Heart left ventricle (tissue), 16 donors: ENCODE measurements at regions not wholly inside any gene's neighbourhood (a gene's known extent, or its start where the extent isn't known, plus 50 kb on each side); places are given as distances from the start of the nearest gene placed in this dataset.

Source experiments
- ATAC-seq, 4 donors: fragments of 200-7000 bp; cut with Tn5 transposase; one replicate each; pipeline ENCODE4 v1.9.1; 2020 to 2022; ENCODE audit warnings: moderate library complexity in 4 of 4, mild to moderate bottlenecking in 3 of 4, moderate number of reproducible peaks in 1 of 4
- DNase-seq, 5 donors: peaks; one replicate each; pipeline ENCODE4 v3.0.0-alpha.2; 2020
- H3K27ac ChIP-seq, 12 donors: fragments of 200-600 bp; sonication (generic) in 4 of 12; one replicate each; pipeline versions ENCODE4 v1.5.0 to v1.8.0; 2016 to 2022; ENCODE audit warnings: mild to moderate bottlenecking in 2 of 12
- H3K27me3 ChIP-seq, 9 donors: fragments of 200-600 bp; sonication (generic) in 2 of 9; one replicate each; pipeline versions ENCODE4 v1.5.1 to v1.8.0; 2016 to 2022; ENCODE audit warnings: mild to moderate bottlenecking in 3 of 9
- H3K36me3 ChIP-seq, 9 donors: fragments of 200-600 bp; sonication (generic) in 2 of 9; one replicate each; pipeline versions ENCODE4 v1.5.0 to v1.8.0; 2018 to 2022; ENCODE audit warnings: mild to moderate bottlenecking in 2 of 9
- H3K4me1 ChIP-seq, 12 donors: fragments of 200-600 bp; sonication (generic) in 4 of 12; one replicate each; pipeline versions ENCODE4 v1.5.0 to v1.8.0; 2016 to 2022; ENCODE audit warnings: mild to moderate bottlenecking in 3 of 12
- H3K4me3 ChIP-seq, 12 donors: fragments of 200-600 bp; sonication (generic) in 4 of 12; one replicate each; pipeline versions ENCODE4 v1.5.0 to v1.8.0; 2017 to 2022; ENCODE audit warnings: mild to moderate bottlenecking in 9 of 12, moderate library complexity in 4 of 12
- H3K9me3 ChIP-seq, 12 donors: fragments of 200-600 bp; sonication (generic) in 4 of 12; one replicate each; pipeline versions ENCODE4 v1.5.0 to v1.8.0; 2016 to 2022; ENCODE audit warnings: mild to moderate bottlenecking in 1 of 12
- POLR2A ChIP-seq, 2 donors: fragments of 450-650 bp; IDR thresholded peaks; one replicate each; pipeline ENCODE4 v1.6.1; 2017; ENCODE audit warnings: antibody characterized with exemption in 2 of 2, mild to moderate bottlenecking in 2 of 2, moderate library complexity in 2 of 2
- WGBS, 4 donors: extraction: QIAGEN DNeasy Blood & Tissue Kit in 2 of 4; methylation state at CpG; one replicate each; pipeline versions ENCODE4 v1.1.5 to v1.1.7; 2013 to 2018; 5-methylcytosine and 5-hydroxymethylcytosine counted together
- intact Hi-C, 10 donors: fragments of 100-400 bp; cut with DNase I; formaldehyde crosslinking; loops; one replicate each; pipeline versions ENCODE4 v1.11.1 to v1.14.2; 2022
- TF ChIP-seq, protein P1 (sequence below), 12 donors: fragments of 200-600 bp; sonication (generic) in 4 of 12; IDR thresholded peaks; one replicate each; pipeline versions ENCODE4 v1.5.0 to v1.8.0; 2018 to 2022; ENCODE audit warnings: antibody characterized with exemption in 12 of 12, mild to moderate bottlenecking in 5 of 12
- donor health status: ischemic (EF 13 %, LVEDD 7.1; RV severe dilation, severe dysfunction).
- donor health status: healthy with polysubstance abuse.
- donor health status: DM: no; HTN: yes; CAD: no.
- donor health status: DM: no; HTN: no; CAD: no.
- donor health status: ischemic (EF 25% LVEDD 6.9; RV normal size, moderate dysfunction).
- donor health status: ischemic (EF 25% LVEDD 5.7; RV mildly dilated, moderate dysfunction).
- donor health status: healthy.
- donor health status: DM: yes; HTN: yes; CAD: no.
- donor health status: ischemic (EF 35%, LVEDD 5.7; RV mildly dilated, moderate dysfunction).
- donor health status: nonischemic (EF 11% LVEDD 7.7; RV severe dilation, severe dysfunction).
- donor health status: DM: yes; HTN: yes; CAD: no.
- donor health status: PGD.
- donor health status: ischemic (EF 29% LVEDD 5.4; RV normal size, mild dysfunction).
- donor health status: nonischemic (EF 23%, LVEDD 6.1; RV moderate dilation, normal function).

DNA sequence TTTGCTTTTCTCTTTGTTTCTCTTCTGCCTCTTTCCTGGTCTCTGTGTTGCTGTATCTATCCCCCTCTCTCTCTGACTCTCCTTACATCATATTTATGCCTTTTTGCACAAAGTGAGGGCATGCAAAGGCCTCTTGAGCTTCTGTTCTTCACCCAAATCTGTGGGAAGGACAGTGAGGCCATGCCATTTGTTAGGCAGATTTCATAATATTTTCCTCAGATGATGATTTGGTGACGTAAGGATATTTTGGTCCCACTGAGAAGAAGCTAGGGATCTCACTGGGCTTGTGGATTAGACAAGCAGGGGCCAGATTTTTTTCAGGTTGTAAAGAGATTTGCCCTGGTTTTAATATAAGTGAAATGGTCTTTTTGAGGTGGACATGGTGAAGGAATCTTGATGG lies 249.4 kb upstream of the USP24 start:
- WGBS, 4 donors = 86 to 100% (median 93%) methylated on average over 1 of the region's 1 CpG
- Histone ChIP-seq H3K36me3 (no peaks in the 10 kb centered on the region), H3K27ac (peak overlapping the region in 1 of 12 donors; percentile 78), H3K9me3 (no peaks in the 10 kb centered on the region), H3K4me3 (no peak overlapping the region), H3K27me3 (no peaks in the 10 kb centered on the region), H3K4me1 (no peaks in the 10 kb centered on the region)
- DNase-seq (no peak), ATAC-seq (no peak)
- TF ChIP-seq POLR2A (IDR thresholded peaks at IDR 0.05) = no peak
- TF ChIP-seq, protein P1, sequence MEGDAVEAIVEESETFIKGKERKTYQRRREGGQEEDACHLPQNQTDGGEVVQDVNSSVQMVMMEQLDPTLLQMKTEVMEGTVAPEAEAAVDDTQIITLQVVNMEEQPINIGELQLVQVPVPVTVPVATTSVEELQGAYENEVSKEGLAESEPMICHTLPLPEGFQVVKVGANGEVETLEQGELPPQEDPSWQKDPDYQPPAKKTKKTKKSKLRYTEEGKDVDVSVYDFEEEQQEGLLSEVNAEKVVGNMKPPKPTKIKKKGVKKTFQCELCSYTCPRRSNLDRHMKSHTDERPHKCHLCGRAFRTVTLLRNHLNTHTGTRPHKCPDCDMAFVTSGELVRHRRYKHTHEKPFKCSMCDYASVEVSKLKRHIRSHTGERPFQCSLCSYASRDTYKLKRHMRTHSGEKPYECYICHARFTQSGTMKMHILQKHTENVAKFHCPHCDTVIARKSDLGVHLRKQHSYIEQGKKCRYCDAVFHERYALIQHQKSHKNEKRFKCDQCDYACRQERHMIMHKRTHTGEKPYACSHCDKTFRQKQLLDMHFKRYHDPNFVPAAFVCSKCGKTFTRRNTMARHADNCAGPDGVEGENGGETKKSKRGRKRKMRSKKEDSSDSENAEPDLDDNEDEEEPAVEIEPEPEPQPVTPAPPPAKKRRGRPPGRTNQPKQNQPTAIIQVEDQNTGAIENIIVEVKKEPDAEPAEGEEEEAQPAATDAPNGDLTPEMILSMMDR (IDR thresholded peaks at IDR 0.05) = no peak
- intact Hi-C loops = no loop called here

DNA sequence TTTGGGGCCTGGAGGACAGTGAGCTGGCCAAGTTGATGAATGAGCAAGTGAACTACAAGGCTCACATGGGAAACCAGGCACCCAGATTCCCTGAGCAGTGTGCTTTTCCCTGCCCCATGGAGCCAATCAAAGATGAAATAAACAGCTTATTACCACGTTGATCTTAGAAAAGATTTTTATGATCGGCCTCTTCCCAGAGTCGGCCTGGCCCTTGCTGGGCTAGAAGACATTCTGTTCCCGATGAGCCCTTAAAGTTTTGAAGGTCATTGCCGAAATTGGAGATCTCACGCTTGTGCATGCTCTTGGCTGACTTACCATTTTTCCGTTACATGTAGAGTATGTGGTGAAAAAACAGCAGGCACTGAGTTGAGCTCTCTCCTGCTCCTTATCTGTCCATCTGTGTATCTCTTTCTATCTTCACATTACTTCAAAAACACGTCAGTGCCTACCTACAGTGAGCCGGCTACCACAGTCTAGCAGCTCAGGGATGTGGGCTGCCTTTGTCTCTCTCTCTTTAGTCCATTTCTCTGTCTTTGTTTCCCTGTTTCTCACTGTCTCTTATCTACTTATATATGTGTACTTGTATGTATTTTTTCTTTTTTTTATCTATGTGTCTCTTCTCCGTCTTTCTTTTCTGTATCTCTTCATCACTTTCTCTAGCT lies 248.8 kb upstream of the USP24 start:
- no peak overlapping the region for H3K4me3 ChIP-seq
- ATAC-seq (no peak), DNase-seq (no peak)
- no peaks in the 10 kb centered on the region for H3K36me3 ChIP-seq
- 85 to 87% (median 86%) methylated on average over 10 of the region's 10 CpGs for WGBS, 4 donors
- intact Hi-C loops = no loop called here
- H3K4me1 ChIP-seq = no peaks in the 10 kb centered on the region
- peak overlapping the region in 1 of 12 donors; percentile 78 for H3K27ac ChIP-seq
- H3K27me3 ChIP-seq = no peaks in the 10 kb centered on the region
- no peak for TF ChIP-seq POLR2A (IDR thresholded peaks at IDR 0.05)
- TF ChIP-seq, protein P1 (IDR thresholded peaks at IDR 0.05) = no peak
- peaks cover 0 to under 1% (median 0%) of the 10 kb centered on the region in 12 donors for H3K9me3 ChIP-seq

DNA sequence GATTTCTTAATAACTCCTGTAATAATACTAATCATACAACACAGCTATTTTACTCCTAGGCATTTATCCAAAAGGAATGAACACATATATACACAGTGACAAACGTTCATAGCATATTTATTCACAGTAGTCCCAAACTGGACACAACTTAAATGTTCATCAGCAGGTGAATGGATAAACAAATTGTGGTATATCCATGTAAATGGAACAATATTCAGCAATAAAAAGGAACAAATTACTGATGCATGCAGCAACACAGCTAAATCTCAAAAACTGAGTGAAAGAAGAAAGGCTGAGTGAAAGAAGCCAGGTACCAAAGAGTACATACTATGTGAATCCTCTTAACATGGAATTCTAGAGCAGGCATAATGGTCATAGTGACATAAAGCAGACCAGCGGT lies 242.7 kb upstream of the USP24 start:
- Histone ChIP-seq H3K36me3 (no peaks in the 10 kb centered on the region), H3K27me3 (no peaks in the 10 kb centered on the region), H3K4me1 (no peaks in the 10 kb centered on the region), H3K9me3 (peaks cover 0 to 24% (median 7%) of the 10 kb centered on the region in 12 donors), H3K27ac (no peak overlapping the region), H3K4me3 (no peak overlapping the region)
- DNase-seq (no peak), ATAC-seq (no peak)
- WGBS, 4 donors = 81 to 85% (median 82%) methylated on average over 2 of the region's 2 CpGs
- TF ChIP-seq POLR2A (IDR thresholded peaks at IDR 0.05) = no peak
- TF ChIP-seq, protein P1 (IDR thresholded peaks at IDR 0.05) = no peak
- intact Hi-C loops = no loop called here

DNA sequence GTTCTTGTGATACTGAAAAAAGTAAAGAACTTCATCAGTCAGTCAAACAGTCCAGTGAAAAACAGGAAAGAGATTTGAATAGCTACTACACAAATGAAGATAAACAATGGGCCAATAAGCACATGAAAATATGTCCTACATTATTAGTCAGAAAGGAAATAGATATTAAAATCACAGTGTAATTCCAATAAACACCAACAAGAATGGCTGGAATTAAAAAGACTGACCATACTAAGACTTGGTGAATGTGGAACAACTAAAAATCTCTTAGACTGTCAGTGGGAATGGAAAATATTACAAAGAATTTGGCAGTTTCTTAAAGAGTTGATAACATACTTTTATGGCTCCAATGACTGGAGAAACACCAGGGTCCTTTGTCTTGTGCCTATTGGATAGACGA lies 241.8 kb upstream of the USP24 start:
- Histone ChIP-seq H3K36me3 (no peaks in the 10 kb centered on the region), H3K27ac (no peak overlapping the region), H3K9me3 (peaks cover 0 to 24% (median 7%) of the 10 kb centered on the region in 12 donors), H3K4me3 (no peak overlapping the region), H3K4me1 (no peaks in the 10 kb centered on the region), H3K27me3 (no peaks in the 10 kb centered on the region)
- intact Hi-C loops = no loop called here
- no peak for DNase-seq
- no peak for ATAC-seq
- no peak for TF ChIP-seq POLR2A (IDR thresholded peaks at IDR 0.05)
- WGBS, 4 donors = 78 to 93% (median 82%) methylated on average over 1 of the region's 1 CpG

DNA sequence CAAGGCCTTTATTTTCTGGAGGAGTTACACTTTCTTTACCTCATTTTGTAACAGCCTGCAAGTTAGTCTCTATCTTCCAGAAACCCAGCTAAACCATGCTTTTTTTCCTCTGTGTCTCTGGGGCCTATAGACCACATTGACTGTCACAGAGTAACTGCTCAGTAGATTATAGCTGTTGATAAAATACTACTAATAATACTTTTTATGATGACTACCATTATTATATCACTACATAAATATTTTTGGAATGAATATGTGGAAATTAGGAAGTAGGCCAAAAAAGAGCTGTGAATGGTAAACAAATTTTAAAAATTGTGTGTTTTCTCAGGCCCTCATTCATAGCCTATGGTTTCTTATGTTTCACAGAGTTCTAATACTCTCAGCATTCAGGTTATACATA lies 233.1 kb upstream of the USP24 start:
- Histone ChIP-seq H3K36me3 (no peaks in the 10 kb centered on the region), H3K27me3 (no peaks in the 10 kb centered on the region), H3K4me3 (no peak overlapping the region), H3K4me1 (peaks cover 0 to 13% (median 0%) of the 10 kb centered on the region in 12 donors), H3K9me3 (peaks cover 0 to 10% (median 0%) of the 10 kb centered on the region in 12 donors), H3K27ac (no peak overlapping the region)
- DNase-seq (no peak), ATAC-seq (no peak)
- intact Hi-C loops = no loop called here
- TF ChIP-seq, protein P1 (IDR thresholded peaks at IDR 0.05) = no peak
- no peak for TF ChIP-seq POLR2A (IDR thresholded peaks at IDR 0.05)
